Transverse colon (tissue), 4 donors: ENCODE measurements at regions not wholly inside any gene's neighbourhood (a gene's known extent, or its start where the extent isn't known, plus 50 kb on each side); places are given as distances from the start of the nearest gene placed in this dataset.

Experiments used
- DNase-seq: peaks from one replicate; pipeline ENCODE4 v3.0.0-alpha.2; 2019
- H3K27ac ChIP-seq, 4 donors: fragments of 200-600 bp; sonication (generic); 2 replicates each; pipeline ENCODE4 v1.5.1; 2016 to 2018; ENCODE audit warnings: inconsistent platforms in 4 of 4
- H3K27me3 ChIP-seq: fragments of 200-600 bp; sonication (generic); 2 replicates; pipeline ENCODE4 v1.5.1; 2017; ENCODE audit warnings: inconsistent platforms
- H3K36me3 ChIP-seq, 4 donors: fragments of 200-600 bp; sonication (generic); 2 replicates each; pipeline ENCODE4 v1.5.1; 2017 to 2019; ENCODE audit warnings: inconsistent platforms in 4 of 4
- H3K4me1 ChIP-seq, 4 donors: fragments of 200-600 bp; sonication (generic); 2 replicates each; pipeline ENCODE4 v1.5.1; 2017 to 2020; ENCODE audit warnings: inconsistent platforms in 4 of 4
- H3K4me3 ChIP-seq, 4 donors: fragments of 200-600 bp; sonication (generic); 1 replicate in 1 of 4; 2 replicates in 3 of 4; pipeline versions ENCODE4 v1.5.1 to v1.6.1; 2017 to 2019; ENCODE audit warnings: inconsistent platforms in 4 of 4
- H3K9me3 ChIP-seq, 2 donors: fragments of 200-600 bp; sonication (generic); 2 replicates each; pipeline ENCODE4 v1.5.1; 2017 to 2019; ENCODE audit warnings: inconsistent platforms in 2 of 2
- CTCF ChIP-seq, 5 experiments: fragments of 200-600 bp in 3 of 5; fragments of 450-650 bp in 2 of 5; sonication (generic) in 3 of 5; IDR thresholded peaks; 1 replicate in 2 of 5; 2 replicates in 3 of 5; pipeline ENCODE4 v1.5.1; 2016 to 2017; ENCODE audit warnings: antibody characterized with exemption in 5 of 5, inconsistent platforms in 3 of 5, mild to moderate bottlenecking in 2 of 5, moderate library complexity in 1 of 5
- EP300 ChIP-seq: sonication (generic); formaldehyde crosslinking; IDR thresholded peaks from one replicate; pipeline ENCODE4 v1.6.1; 2017; ENCODE audit warnings: antibody characterized with exemption, low read depth
- POLR2A ChIP-seq: fragments of 450-650 bp; IDR thresholded peaks from one replicate; pipeline ENCODE4 v1.6.1; 2016; ENCODE audit warnings: antibody characterized with exemption, mild to moderate bottlenecking, moderate library complexity
- POLR2AphosphoS5 ChIP-seq, 3 donors: sonication (generic); formaldehyde crosslinking; IDR thresholded peaks; one replicate each; pipeline ENCODE4 v1.6.1; 2016; ENCODE audit warnings: antibody characterized with exemption in 3 of 3
- WGBS, 2 donors: methylation state at CpG; one replicate each; pipeline ENCODE4 v1.1.5; 2018; ENCODE audit warnings: low coverage in 1 of 2; 5-methylcytosine and 5-hydroxymethylcytosine counted together
- in situ Hi-C, 4 donors: fragments of 200-750 bp; cut with MboI; loops; one replicate each; pipeline versions ENCODE4 v1.15.0 to v1.15.1; 2017; ENCODE audit warnings: low sequenced_read_pairs in 3 of 4, low pct_ligation_motif_present in 1 of 4, low pct_unique_long_range_greater_than_20kb in 1 of 4
- intact Hi-C: fragments of 100-400 bp; cut with DNase I; formaldehyde crosslinking; loops from one replicate; pipeline ENCODE4 v1.15.1; 2023; ENCODE audit warnings: low total_unique reads

- 92% methylated on average over 5 of the region's 5 CpGs; no CpG with 5 or more reads in 1 of the 2 donors for WGBS, 2 donors
- peaks cover 10% of the 10 kb centered on the region for H3K27me3 ChIP-seq
- TF ChIP-seq POLR2AphosphoS5 (IDR thresholded peaks at IDR 0.05): no peak
- TF ChIP-seq EP300: no peak
- no peak for TF ChIP-seq POLR2A
- no peak for TF ChIP-seq CTCF (IDR thresholded peaks at IDR 0.05)
- H3K4me3 ChIP-seq: no peak overlapping the region
- peaks cover 4 to 10% of the 10 kb centered on the region in 2 donors for H3K9me3 ChIP-seq
- no peak overlapping the region for H3K27ac ChIP-seq
- no peaks in the 10 kb centered on the region for H3K4me1 ChIP-seq
- intact Hi-C loops (no loop called here), in situ Hi-C loops (no loop called here)
- no peak for DNase-seq
- H3K36me3 ChIP-seq: no peaks in the 10 kb centered on the region
Measured at GRCh38 chr14:76656592-76656991, 104.7 kb upstream of the VASH1 start.

- in situ Hi-C loops: no loop called here
- peaks cover 4 to 10% of the 10 kb centered on the region in 2 donors for H3K9me3 ChIP-seq
- no peak for TF ChIP-seq POLR2AphosphoS5 (IDR thresholded peaks at IDR 0.05)
- WGBS, 2 donors: 89 to 94% methylated on average over 1 of the region's 1 CpG
- peaks cover 10% of the 10 kb centered on the region for H3K27me3 ChIP-seq
- no peak overlapping the region for H3K4me3 ChIP-seq
- no peak for DNase-seq
- H3K4me1 ChIP-seq: no peaks in the 10 kb centered on the region
- intact Hi-C loops: no loop called here
- H3K27ac ChIP-seq: no peak overlapping the region
- no peaks in the 10 kb centered on the region for H3K36me3 ChIP-seq
Measured at GRCh38 chr14:76657404-76657803, 103.9 kb upstream of the VASH1 start.

GRCh38 chr14:76657846-76658245, 103.4 kb upstream of the VASH1 start:
- intact Hi-C loops: no loop called here
- peaks cover 10% of the 10 kb centered on the region for H3K27me3 ChIP-seq

GRCh38 chr14:76662580-76662979, 98.7 kb upstream of the VASH1 start:
- DNase-seq: no peak
- H3K4me3 ChIP-seq: no peak overlapping the region
- H3K27me3 ChIP-seq: peaks cover 10% of the 10 kb centered on the region
- TF ChIP-seq POLR2AphosphoS5 (IDR thresholded peaks at IDR 0.05): no peak
- no peak for TF ChIP-seq CTCF (IDR thresholded peaks at IDR 0.05)
- TF ChIP-seq EP300: no peak
- no peak for TF ChIP-seq POLR2A
- H3K4me1 ChIP-seq: no peaks in the 10 kb centered on the region
- no peaks in the 10 kb centered on the region for H3K36me3 ChIP-seq
- intact Hi-C loops (no loop called here), in situ Hi-C loops (no loop called here)
- peaks cover 4 to 10% of the 10 kb centered on the region in 2 donors for H3K9me3 ChIP-seq
- no peak overlapping the region for H3K27ac ChIP-seq
- 80 to 100% methylated on average over 2 to 4 of the region's 4 CpGs for WGBS, 2 donors

More at GRCh38 chr14:76657846-76658245, 103.4 kb upstream of the VASH1 start:
- H3K4me1 ChIP-seq: no peaks in the 10 kb centered on the region
- no peak overlapping the region for H3K27ac ChIP-seq
- TF ChIP-seq POLR2AphosphoS5 (IDR thresholded peaks at IDR 0.05) (no peak), POLR2A (no peak), EP300 (no peak), CTCF (IDR thresholded peaks at IDR 0.05) (no peak)
- in situ Hi-C loops: no loop called here
- no peak for DNase-seq
- H3K4me3 ChIP-seq: no peak overlapping the region
- H3K9me3 ChIP-seq: peaks cover 4 to 10% of the 10 kb centered on the region in 2 donors
- no peaks in the 10 kb centered on the region for H3K36me3 ChIP-seq

GRCh38 chr14:76664790-76665189, 96.5 kb upstream of the VASH1 start:
- no peak for DNase-seq
- 62 to 90% methylated on average over 2 to 4 of the region's 4 CpGs for WGBS, 2 donors
- no peaks in the 10 kb centered on the region for H3K4me1 ChIP-seq
- no peak overlapping the region for H3K27ac ChIP-seq
- no peak overlapping the region for H3K4me3 ChIP-seq
- in situ Hi-C loops (no loop called here), intact Hi-C loops (no loop called here)
- no peaks in the 10 kb centered on the region for H3K36me3 ChIP-seq
- TF ChIP-seq POLR2A: no peak
- no peak for TF ChIP-seq CTCF (IDR thresholded peaks at IDR 0.05)
- no peak for TF ChIP-seq EP300
- peaks cover 0 to 5% of the 10 kb centered on the region in 2 donors for H3K9me3 ChIP-seq
- H3K27me3 ChIP-seq: peaks cover 3% of the 10 kb centered on the region
